H1 (cell line): ENCODE measurements at regions not wholly inside any gene's neighbourhood (a gene's known extent, or its start where the extent isn't known, plus 50 kb on each side); places are given as distances from the start of the nearest gene placed in this dataset.

ENCODE experiments used
- CTCF ChIA-PET: fragments of 300-600 bp; sonication (Branson Sonifier 250); formaldehyde crosslinking; loops from one replicate; lab custom pipeline; 2021; ENCODE audit not compliant: partially characterized antibody; lab: Charles Lee
- POLR2A ChIA-PET: fragments of 300-600 bp; sonication (Branson Sonifier 250); formaldehyde crosslinking; loops from one replicate; lab custom pipeline; 2021; ENCODE audit warnings: inconsistent platforms; ENCODE audit not compliant: partially characterized antibody; lab: Charles Lee
- DNase-seq, 2 experiments: peaks; one replicate each; pipeline versions ENCODE4 v3.0.0 to v3.0.0-alpha.2; 2010 to 2022; ENCODE audit warnings: low spot score in 2 of 2, low read depth in 1 of 2, mixed read lengths in 1 of 2
- FAIRE-seq: peaks from 2 replicates; lab custom pipeline; 2011; peaks lifted over from hg19 to GRCh38; lab: Jason Lieb, UNC
- H2AFZ ChIP-seq: 2 replicates; pipeline ENCODE4 v1.8.1; 2012; ENCODE audit warnings: low read length, inconsistent platforms
- H2AK5ac ChIP-seq: 2 replicates; pipeline ENCODE4 v1.6.1; 2013; ENCODE audit warnings: low read depth, low read length
- H2BK120ac ChIP-seq: replicated peaks from 2 replicates; pipeline ENCODE3; 2013; ENCODE audit warnings: low read depth, low read length, inconsistent platforms
- H2BK12ac ChIP-seq: 2 replicates; pipeline ENCODE4 v1.6.1; 2013; ENCODE audit warnings: low read depth, low read length
- H2BK15ac ChIP-seq: 2 replicates; pipeline ENCODE4 v1.6.1; 2013; ENCODE audit warnings: low read length
- H2BK20ac ChIP-seq: 2 replicates; pipeline ENCODE4 v1.6.1; 2013; ENCODE audit warnings: low read length
- H2BK5ac ChIP-seq: 2 replicates; pipeline ENCODE4 v1.6.1; 2013; ENCODE audit warnings: low read depth, low read length
- H3K14ac ChIP-seq: 2 replicates; pipeline ENCODE4 v1.6.1; 2013; ENCODE audit warnings: inconsistent platforms; ENCODE audit not compliant: insufficient read length
- H3K18ac ChIP-seq: 2 replicates; pipeline ENCODE4 v1.6.1; 2013; ENCODE audit warnings: low read length; ENCODE audit errors: extremely low read depth
- H3K23ac ChIP-seq: 2 replicates; pipeline ENCODE4 v1.6.1; 2013; ENCODE audit warnings: inconsistent platforms; ENCODE audit not compliant: insufficient read length
- H3K23me2 ChIP-seq: 2 replicates; pipeline ENCODE4 v1.6.1; 2013; ENCODE audit warnings: low read depth, low read length
- H3K27ac ChIP-seq: 2 replicates; pipeline ENCODE4 v1.6.1; 2011; ENCODE audit warnings: low read depth, low read length, inconsistent platforms
- H3K27me3 ChIP-seq, 4 experiments: replicated peaks in 1 of 4; 1 replicate in 1 of 4; 2 replicates in 3 of 4; pipeline versions ENCODE4 v1.6.1 to v1.8.1; 2011 to 2013; ENCODE audit warnings: low read length in 3 of 4, mild to moderate bottlenecking in 3 of 4, inconsistent platforms in 2 of 4, mixed read lengths in 2 of 4, moderate library complexity in 1 of 4; ENCODE audit not compliant: control insufficient read depth in 3 of 4, insufficient read depth in 3 of 4; ENCODE audit errors: extremely low read depth in 1 of 4
- H3K36me3 ChIP-seq, 4 experiments: 2 replicates each; pipeline versions ENCODE4 v1.6.1 to v1.8.1; 2011 to 2013; ENCODE audit warnings: mild to moderate bottlenecking in 4 of 4, low read length in 3 of 4, moderate library complexity in 2 of 4, control low read depth in 1 of 4, inconsistent platforms in 1 of 4; ENCODE audit not compliant: insufficient read depth in 4 of 4, control insufficient read depth in 2 of 4
- H3K4ac ChIP-seq: replicated peaks from 2 replicates; pipeline ENCODE3; 2013; ENCODE audit warnings: low read length, low read depth, mixed read lengths, inconsistent platforms; ENCODE audit not compliant: insufficient read length
- H3K4me1 ChIP-seq, 4 experiments: replicated peaks in 1 of 4; 1 replicate in 1 of 4; 2 replicates in 3 of 4; pipeline versions ENCODE4 v1.6.1 to v1.8.1; 2011 to 2013; ENCODE audit warnings: low read length in 3 of 4, inconsistent platforms in 2 of 4, mixed read lengths in 1 of 4; ENCODE audit not compliant: insufficient read depth in 4 of 4, control insufficient read depth in 3 of 4
- H3K4me2 ChIP-seq, 2 experiments: 2 replicates each; pipeline versions ENCODE4 v1.6.1 to v1.8.1; 2011 to 2013; ENCODE audit warnings: low read depth in 2 of 2, low read length in 2 of 2, control low read depth in 1 of 2, inconsistent platforms in 1 of 2, mild to moderate bottlenecking in 1 of 2; ENCODE audit not compliant: insufficient read depth in 1 of 2
- H3K4me3 ChIP-seq, 4 experiments: fragments of 200-600, 300-600 bp in 1 of 4; sonication (generic), shearing (Covaris generic), sonication (Bioruptor Twin) in 1 of 4; 2 replicates each; pipeline versions ENCODE4 v1.5.1 to v1.8.1; 2011 to 2016; ENCODE audit warnings: low read length in 4 of 4, low read depth in 3 of 4, control low read depth in 2 of 4, inconsistent platforms in 2 of 4, mild to moderate bottlenecking in 2 of 4, mixed read lengths in 1 of 4, moderate library complexity in 1 of 4; ENCODE audit not compliant: insufficient read depth in 2 of 4; ENCODE audit errors: extremely low read depth in 1 of 4
- H3K56ac ChIP-seq: replicated peaks from 2 replicates; pipeline ENCODE3; 2013; ENCODE audit warnings: low read depth, mild to moderate bottlenecking, mixed read lengths, low read length, inconsistent platforms; ENCODE audit not compliant: insufficient read length
- H3K79me1 ChIP-seq: 2 replicates; pipeline ENCODE4 v1.6.1; 2013; ENCODE audit warnings: low read depth, low read length, control low read depth
- H3K79me2 ChIP-seq, 2 experiments: 2 replicates each; pipeline versions ENCODE4 v1.6.1 to v1.8.1; 2012 to 2013; ENCODE audit warnings: low read length in 2 of 2, mild to moderate bottlenecking in 2 of 2, inconsistent platforms in 1 of 2; ENCODE audit not compliant: insufficient read depth in 2 of 2, control insufficient read depth in 1 of 2
- H3K9ac ChIP-seq, 4 experiments: replicated peaks in 1 of 4; 1 replicate in 1 of 4; 2 replicates in 3 of 4; pipeline versions ENCODE4 v1.6.1 to v1.8.1; 2011 to 2013; ENCODE audit warnings: low read depth in 3 of 4, low read length in 3 of 4, control low read depth in 2 of 4, mild to moderate bottlenecking in 2 of 4, moderate library complexity in 2 of 4, inconsistent platforms in 1 of 4; ENCODE audit errors: extremely low read depth in 1 of 4
- H3K9me3 ChIP-seq, 2 experiments: 2 replicates each; pipeline versions ENCODE4 v1.6.1 to v1.8.1; 2012 to 2013; ENCODE audit warnings: mild to moderate bottlenecking in 2 of 2, moderate library complexity in 2 of 2, control low read depth in 1 of 2, inconsistent platforms in 1 of 2, low read depth in 1 of 2, low read length in 1 of 2, mixed read lengths in 1 of 2; ENCODE audit not compliant: insufficient read depth in 2 of 2
- H4K20me1 ChIP-seq, 2 experiments: replicated peaks in 1 of 2; 2 replicates each; pipeline versions ENCODE3 to v1.8.1; 2011 to 2013; ENCODE audit warnings: inconsistent platforms in 2 of 2, low read length in 2 of 2, mild to moderate bottlenecking in 1 of 2; ENCODE audit not compliant: insufficient read depth in 2 of 2, control insufficient read depth in 1 of 2
- H4K5ac ChIP-seq: 2 replicates; pipeline ENCODE4 v1.6.1; 2013; ENCODE audit warnings: low read length, low read depth, mixed read lengths, inconsistent platforms; ENCODE audit not compliant: insufficient read length
- H4K8ac ChIP-seq: 2 replicates; pipeline ENCODE4 v1.8.0; 2013; ENCODE audit warnings: mild to moderate bottlenecking, moderate library complexity, low read length, inconsistent platforms; ENCODE audit not compliant: insufficient read depth; ENCODE audit errors: extremely low read depth
- H4K91ac ChIP-seq: replicated peaks from 2 replicates; pipeline ENCODE3; 2013; ENCODE audit warnings: low read length, mixed read lengths, inconsistent platforms; ENCODE audit not compliant: insufficient read length
- BCL11A ChIP-seq, 2 experiments: IDR thresholded peaks; one replicate each; pipeline ENCODE4 v1.6.1; 2011; ENCODE audit warnings: low read depth in 2 of 2, low read length in 2 of 2, mild to moderate bottlenecking in 2 of 2
- HDAC6 ChIP-seq: IDR thresholded peaks from one replicate; pipeline ENCODE4 v1.7.1; 2012; ENCODE audit warnings: low read depth, mild to moderate bottlenecking, inconsistent platforms, low read length, moderate library complexity
- JUN ChIP-seq: IDR thresholded peaks from 2 replicates; pipeline ENCODE4 v1.6.1; 2011; ENCODE audit warnings: low read depth, mild to moderate bottlenecking, improper control_type of control experiment, low read length
- KDM1A ChIP-seq: fragments of 200-600, 300-600 bp; sonication (generic); IDR thresholded peaks from 2 replicates; pipeline ENCODE4 v1.7.1; 2016; ENCODE audit warnings: mild to moderate bottlenecking, low read length, borderline replicate concordance
- RAD21 ChIP-seq, 2 experiments: IDR thresholded peaks in 1 of 2; conservative IDR thresholded peaks in 1 of 2; 2 replicates each; pipeline ENCODE4 v1.6.1; 2011; ENCODE audit warnings: low read depth in 2 of 2, low read length in 2 of 2, improper control_type of control experiment in 1 of 2, inconsistent platforms in 1 of 2, mild to moderate bottlenecking in 1 of 2, moderate library complexity in 1 of 2
- WGBS, 2 experiments: shearing (Covaris generic) in 1 of 2; methylation state at CpG; one replicate each; pipeline versions ENCODE4 v1.1.6 to v1.1.7; 2013 to 2015; ENCODE audit warnings: low lambda C conversion rate in 2 of 2, mixed read lengths in 2 of 2, inconsistent platforms in 1 of 2, low coverage in 1 of 2, missing lambda C conversion rate in 1 of 2; ENCODE audit not compliant: insufficient replicate concordance in 2 of 2, insufficient coverage in 1 of 2, insufficient read length in 1 of 2; ENCODE audit errors: extremely low coverage in 1 of 2, missing lambda C conversion rate in 1 of 2; 5-methylcytosine and 5-hydroxymethylcytosine counted together
- TF ChIP-seq, protein P1 (sequence below): IDR thresholded peaks from 2 replicates; pipeline ENCODE4 v1.6.1; 2012; ENCODE audit warnings: low read length, inconsistent platforms

DNA sequence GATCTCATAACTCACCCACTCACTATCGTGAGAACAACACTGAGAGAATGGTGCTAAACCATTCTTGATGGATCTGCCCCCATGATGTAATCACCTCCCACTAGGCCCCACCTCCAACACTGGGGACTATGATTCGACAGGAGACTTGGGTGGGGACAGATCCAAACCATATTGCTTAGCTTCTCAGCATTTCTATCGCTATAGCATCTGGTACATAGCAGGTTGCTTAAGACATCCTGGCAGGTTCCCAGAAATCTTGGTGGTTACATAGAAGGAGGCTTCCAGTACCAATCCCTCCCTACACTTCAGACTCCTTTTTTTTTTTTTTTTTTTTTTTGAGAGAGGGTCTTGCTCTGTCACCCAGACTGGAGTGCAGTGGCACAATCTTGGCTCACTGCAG is 487.8 kb downstream of the EDEM1 start:
- no peak overlapping the region for H4K5ac ChIP-seq
- H3K4me3 ChIP-seq: no peak overlapping the region
- no peak for DNase-seq
- no peaks in the 10 kb centered on the region for H3K9me3 ChIP-seq
- H2BK5ac ChIP-seq: no peak overlapping the region
- no peak overlapping the region for H3K9ac ChIP-seq
- H2BK20ac ChIP-seq: no peak overlapping the region
- H4K8ac ChIP-seq: no peak overlapping the region
- WGBS, 2 experiments: 88% methylated on average over 3 of the region's 3 CpGs; no CpG with 5 or more reads in 1 of the 2 experiments
- ChIA-PET CTCF (interaction anchor here (1.1 kb wide), 1 partner anchor 12 kb away, joined by 3 read pairs; no protein-coding TSS in a partner anchor), POLR2A (no interaction called here)
- H3K23ac ChIP-seq: no peak overlapping the region
- H2BK15ac ChIP-seq: no peak overlapping the region
- no peak overlapping the region for H3K4ac ChIP-seq
- no peak overlapping the region for H2AFZ ChIP-seq
- H3K4me1 ChIP-seq: no peaks in the 10 kb centered on the region
- H4K91ac ChIP-seq: no peak overlapping the region
- H2BK12ac ChIP-seq: no peak overlapping the region
- H3K27ac ChIP-seq: no peak overlapping the region
- no peak overlapping the region for H3K56ac ChIP-seq
- H3K36me3 ChIP-seq: no peaks in the 10 kb centered on the region
- FAIRE-seq: no peak
- no peak overlapping the region for H2BK120ac ChIP-seq
- H3K4me2 ChIP-seq: no peak overlapping the region
- no peak overlapping the region for H3K18ac ChIP-seq
- no peaks in the 10 kb centered on the region for H4K20me1 ChIP-seq
- H3K23me2 ChIP-seq: no peaks in the 10 kb centered on the region
- no peaks in the 10 kb centered on the region for H3K27me3 ChIP-seq
- H3K79me1 ChIP-seq: no peaks in the 10 kb centered on the region
- H3K14ac ChIP-seq: no peak overlapping the region
- H3K79me2 ChIP-seq: no peaks in the 10 kb centered on the region
- H2AK5ac ChIP-seq: no peak overlapping the region
- TF ChIP-seq RAD21 (IDR thresholded peaks at IDR 0.05 in 1 of 2, conservative IDR thresholded peaks at IDR 0.05 in 1 of 2; ENCODE audit: low read depth in 2 of 2, low read length in 2 of 2) (no peak), JUN (no peak), HDAC6 (no peak), BCL11A (IDR thresholded peaks at IDR 0.05; ENCODE audit: low read depth in 2 of 2, low read length in 2 of 2) (no peak), KDM1A (no peak)
- TF ChIP-seq, protein P1, sequence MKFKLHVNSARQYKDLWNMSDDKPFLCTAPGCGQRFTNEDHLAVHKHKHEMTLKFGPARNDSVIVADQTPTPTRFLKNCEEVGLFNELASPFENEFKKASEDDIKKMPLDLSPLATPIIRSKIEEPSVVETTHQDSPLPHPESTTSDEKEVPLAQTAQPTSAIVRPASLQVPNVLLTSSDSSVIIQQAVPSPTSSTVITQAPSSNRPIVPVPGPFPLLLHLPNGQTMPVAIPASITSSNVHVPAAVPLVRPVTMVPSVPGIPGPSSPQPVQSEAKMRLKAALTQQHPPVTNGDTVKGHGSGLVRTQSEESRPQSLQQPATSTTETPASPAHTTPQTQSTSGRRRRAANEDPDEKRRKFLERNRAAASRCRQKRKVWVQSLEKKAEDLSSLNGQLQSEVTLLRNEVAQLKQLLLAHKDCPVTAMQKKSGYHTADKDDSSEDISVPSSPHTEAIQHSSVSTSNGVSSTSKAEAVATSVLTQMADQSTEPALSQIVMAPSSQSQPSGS: no peak
